Fibroblast of skin of back (primary cell): ENCODE measurements at regions not wholly inside any gene's neighbourhood (a gene's known extent, or its start where the extent isn't known, plus 50 kb on each side); places are given as distances from the start of the nearest gene placed in this dataset.
"Not testable (repeated sequence)": the region's sequence is repeated elsewhere in the genome, so short reads cannot be mapped to it uniquely, and the experiment has no call there.

Source experiments
- DNase-seq: peaks from one replicate; pipeline ENCODE4 v3.0.0-alpha.2; 2013

GRCh38 chr17:68142595-68142994 lies 105.2 kb upstream of the AMZ2 start:
- no peak for DNase-seq

DNA sequence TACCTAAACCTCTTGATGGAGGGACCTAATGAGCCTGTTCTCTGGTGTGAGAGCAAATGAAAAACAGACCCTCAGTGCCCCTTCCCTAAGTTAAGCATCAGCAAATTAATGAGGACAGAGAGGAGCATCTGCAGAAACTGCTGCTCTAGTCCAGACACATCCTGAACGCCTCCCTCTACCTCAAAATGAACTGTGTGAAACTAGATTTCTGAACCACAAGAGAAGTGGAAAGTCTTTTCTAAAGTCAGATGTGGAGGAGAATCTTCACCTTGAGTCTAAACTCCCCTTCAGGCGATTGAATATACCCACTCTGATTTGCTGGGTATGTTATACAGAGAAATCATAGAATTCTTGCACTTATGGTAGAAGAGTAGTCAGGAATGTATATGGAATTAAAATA lies 104.4 kb upstream of the AMZ2 start:
- no peak for DNase-seq

DNA sequence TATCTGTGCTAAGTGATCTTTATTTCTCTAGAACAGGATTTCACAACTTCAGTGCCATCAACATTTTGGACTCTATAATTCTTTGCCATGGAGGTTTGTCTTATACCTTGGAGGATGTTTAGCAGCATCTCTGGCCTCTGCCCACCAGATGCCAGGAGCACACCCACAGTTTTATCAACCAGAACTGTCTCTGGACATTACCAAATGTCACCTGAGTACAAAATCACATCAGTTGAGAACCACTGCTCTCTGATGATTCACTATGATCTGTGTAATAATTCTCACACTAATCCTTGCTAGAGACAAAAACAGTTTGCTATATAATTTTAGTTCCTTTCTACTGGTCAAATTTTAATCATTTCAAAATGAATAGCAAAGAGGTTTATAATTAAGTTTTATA lies 102.8 kb upstream of the AMZ2 start:
- DNase-seq = no peak

DNA sequence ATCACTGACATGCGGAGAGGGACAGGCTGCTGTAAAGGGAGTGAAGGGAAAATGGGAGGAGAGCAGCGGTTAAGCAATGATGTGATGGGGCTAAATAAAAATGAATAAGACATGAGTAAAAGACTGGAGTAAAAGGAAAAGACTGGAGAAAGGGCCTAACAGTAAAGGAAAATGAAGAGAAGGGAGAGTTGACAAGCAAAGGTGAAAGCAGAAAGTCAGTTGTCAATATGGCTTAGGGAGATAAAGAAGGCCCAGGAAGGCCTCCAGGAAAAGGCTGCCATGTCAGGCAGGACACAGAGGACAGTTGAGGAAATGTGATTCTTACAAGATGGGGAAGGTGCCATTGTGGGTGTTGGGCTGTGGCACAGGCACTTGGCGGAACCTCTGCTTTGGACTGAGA lies 98.9 kb upstream of the AMZ2 start:
- no peak for DNase-seq

DNA sequence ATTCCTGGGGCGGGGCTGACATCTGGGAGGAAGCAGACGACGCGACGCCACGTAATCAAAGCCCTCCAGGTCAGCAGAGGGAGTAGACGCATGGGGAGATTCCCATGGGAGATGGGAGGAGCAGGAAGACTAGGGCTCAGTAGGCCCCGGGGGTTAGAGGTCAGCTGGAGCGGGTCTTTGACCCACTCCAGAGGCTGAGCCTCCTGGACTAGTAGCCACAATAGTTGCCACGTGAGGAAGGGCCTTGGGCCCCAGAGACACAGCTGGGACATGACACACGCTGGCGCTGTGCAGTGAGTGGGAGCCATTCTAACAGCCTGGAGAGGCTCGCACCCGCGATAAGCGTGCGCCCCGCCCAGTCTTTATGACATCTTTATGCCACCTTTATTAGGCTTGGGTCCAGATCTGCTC lies 95.7 kb upstream of the AMZ2 start:
- DNase-seq = no peak

DNA sequence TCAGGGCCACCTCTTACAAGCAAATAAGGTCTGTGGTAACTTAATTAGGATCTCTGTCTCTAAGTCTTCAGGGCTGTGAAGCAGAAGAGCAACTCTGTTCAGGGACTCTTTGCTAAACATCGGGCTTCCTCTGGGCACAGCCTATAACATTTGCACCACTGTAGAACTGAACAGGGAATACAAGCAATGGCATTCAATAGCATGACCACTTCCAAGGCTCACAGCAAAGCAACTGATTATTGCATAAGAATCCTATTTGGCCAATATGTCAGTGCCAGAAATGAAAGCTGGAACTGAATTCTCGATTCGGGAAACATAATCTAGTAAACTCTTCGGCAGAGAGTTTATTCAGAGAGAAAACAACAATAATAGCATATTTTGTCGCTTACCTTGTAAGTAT lies 92.2 kb upstream of the AMZ2 start:
- no peak for DNase-seq

DNA sequence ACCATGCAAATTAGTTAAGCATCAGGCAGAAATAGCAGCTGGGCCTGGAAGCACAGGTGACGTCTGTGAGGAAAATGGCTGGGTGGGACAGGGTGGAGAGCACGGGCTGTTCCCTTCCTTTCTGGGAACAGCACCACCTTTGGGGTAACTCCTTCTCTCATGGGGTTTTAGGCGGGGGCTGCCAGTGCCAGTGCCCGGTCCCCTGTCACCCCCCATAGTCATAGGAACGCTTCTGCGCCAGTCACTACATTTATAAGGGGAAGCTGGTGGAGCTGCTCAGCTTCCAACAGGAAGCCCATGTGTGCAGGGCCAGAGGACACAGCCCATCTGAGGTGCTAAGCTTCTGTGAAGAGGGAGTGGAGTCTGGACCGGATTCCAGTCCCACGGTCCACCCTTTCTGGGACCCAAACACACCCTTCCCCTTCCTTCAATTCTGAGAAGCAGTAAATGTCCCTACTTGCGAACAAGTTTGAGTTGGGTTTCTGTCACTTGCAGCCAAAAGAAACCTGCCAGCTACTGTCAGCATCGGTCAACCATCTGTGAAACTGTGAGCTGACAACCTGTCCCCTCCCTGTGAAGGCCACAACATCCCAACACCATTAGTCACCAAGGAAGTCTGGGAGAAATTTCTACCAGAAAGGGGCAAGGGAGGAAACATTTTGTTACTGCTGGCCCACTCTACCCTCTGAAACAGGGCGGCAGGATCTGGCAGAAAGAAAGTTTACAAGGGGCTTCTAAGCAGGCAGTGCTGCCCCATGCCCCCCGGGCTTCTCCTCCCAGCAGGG lies 86.0 kb upstream of the AMZ2 start:
- DNase-seq = peak; percentile 27

DNA sequence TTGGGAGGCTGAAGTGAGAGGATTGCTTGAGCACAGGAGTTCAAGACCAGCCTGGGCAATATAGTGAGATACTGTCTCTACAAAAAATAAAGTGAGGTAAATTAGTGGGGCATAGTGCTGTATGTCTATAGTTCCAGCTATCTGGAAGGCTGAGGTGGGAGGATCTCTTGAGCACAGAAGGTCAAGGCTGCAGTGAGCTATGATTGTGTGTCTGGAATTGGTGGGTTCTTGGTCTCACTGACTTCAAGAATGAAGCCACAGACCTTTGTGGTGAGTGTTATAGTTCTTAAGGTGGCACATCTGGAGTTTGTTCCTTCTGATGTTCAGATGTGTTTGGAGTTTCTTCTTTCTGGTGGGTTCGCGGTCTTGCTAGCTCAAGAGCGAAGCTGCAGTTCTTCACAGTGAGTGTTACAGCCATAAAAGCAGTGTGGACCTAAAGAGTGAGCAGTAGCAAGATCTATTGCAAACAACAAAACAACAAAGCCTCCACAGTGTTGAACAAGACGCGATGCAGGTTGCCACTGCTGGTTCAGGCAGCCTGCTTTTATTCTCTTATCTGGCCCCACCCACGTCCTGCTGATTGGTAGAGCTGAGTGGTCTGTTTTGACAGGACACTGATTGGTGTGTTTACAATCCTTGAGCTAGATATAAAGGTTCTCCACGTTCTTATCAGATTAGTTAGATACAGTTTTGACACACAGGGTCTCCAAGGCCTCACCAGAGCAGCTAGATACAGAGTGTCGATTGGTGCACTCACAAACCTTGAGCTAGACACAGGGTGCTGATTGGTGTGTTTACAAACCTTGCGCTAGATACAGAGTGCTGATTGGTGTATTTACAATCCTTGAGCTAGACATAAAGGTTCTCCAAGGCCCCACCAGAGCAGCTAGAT lies 79.3 kb upstream of the AMZ2 start:
- DNase-seq = not testable (repeated sequence)

DNA sequence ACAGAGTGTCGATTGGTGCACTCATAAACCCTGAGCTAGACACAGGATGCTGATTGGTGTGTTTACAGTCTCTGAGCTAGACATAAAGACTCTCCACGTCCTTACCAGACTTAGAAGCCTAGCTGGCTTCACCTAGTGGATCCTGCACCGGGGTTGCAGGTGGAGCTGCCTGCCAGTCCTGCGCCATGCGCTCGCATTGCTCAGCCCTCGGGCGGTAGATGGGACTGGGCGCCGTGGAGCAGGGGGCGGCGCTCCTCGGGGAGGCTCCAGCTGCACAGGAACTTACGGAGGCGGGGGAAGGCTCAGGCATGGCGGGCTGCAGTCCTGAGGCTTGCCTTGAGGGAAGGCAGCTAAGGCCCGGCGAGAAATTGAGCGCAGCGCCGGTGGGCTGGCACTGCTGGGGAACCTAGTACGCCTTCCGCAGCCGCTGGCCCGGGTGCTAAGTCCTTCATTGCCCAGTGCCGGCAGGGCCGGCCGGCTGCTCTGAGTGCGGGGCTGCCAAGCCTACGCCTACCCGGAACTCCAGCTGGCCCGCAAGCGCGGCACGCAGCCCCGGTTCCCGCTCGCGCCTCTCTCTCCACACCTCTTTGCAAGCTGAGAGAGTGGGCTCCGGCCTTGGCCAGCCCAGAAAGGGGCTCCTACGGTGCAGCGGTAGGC lies 78.5 kb upstream of the AMZ2 start:
- DNase-seq = not testable (repeated sequence)

DNA sequence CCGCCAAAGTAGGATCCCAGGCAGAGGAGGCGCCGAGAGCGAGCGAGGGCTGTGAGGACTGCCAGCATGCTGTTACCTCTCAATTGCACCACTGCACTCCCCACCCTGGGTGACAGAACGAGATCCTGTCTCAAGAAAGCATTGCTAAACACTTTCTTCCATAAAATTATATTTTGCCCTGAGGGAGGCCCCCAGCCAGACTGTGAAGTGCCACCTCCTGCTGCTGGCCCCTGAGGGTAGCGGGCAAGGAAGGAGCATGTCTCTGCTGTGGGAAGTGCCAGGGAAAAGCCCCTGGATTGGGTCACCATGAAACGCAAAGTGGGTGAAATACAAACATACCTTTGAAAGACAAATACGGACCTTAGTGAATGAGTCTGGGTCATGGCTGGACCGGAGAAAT lies 78.0 kb upstream of the AMZ2 start:
- DNase-seq = no peak

GRCh38 chr17:68170246-68170645 lies 77.6 kb upstream of the AMZ2 start:
- DNase-seq = no peak

- peak; percentile 51 for DNase-seq
These were observed 75.3 kb upstream of the AMZ2 start for GRCh38 chr17:68172461-68172954.

GRCh38 chr17:68175416-68175815 lies 72.4 kb upstream of the AMZ2 start:
- no peak for DNase-seq

GRCh38 chr17:68175905-68176304 lies 71.9 kb upstream of the AMZ2 start:
- no peak for DNase-seq

GRCh38 chr17:68176718-68177117 lies 71.1 kb upstream of the AMZ2 start:
- DNase-seq = no peak

DNA sequence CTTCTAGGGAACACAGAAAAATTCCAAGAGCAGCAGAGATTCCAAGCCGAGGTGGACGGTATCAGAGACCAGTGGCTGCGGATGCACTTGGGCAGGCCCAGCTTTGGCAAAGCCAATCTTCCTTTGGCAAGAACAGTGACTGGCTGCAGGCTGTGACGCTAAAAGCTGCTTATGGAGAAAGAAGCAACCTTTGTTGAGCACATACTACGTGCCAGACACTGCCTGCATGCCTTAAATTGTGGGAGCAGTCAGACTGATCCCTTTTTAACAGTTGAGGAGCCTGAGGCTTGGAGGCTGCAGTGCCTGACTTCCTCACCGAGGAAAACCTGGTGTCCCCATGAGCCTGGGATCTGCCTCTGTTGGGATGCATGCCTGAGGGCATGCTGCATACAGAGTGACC lies 69.0 kb upstream of the AMZ2 start:
- DNase-seq = no peak

- DNase-seq = no peak
These were observed 68.5 kb upstream of the AMZ2 start for GRCh38 chr17:68179236-68179925.

DNA sequence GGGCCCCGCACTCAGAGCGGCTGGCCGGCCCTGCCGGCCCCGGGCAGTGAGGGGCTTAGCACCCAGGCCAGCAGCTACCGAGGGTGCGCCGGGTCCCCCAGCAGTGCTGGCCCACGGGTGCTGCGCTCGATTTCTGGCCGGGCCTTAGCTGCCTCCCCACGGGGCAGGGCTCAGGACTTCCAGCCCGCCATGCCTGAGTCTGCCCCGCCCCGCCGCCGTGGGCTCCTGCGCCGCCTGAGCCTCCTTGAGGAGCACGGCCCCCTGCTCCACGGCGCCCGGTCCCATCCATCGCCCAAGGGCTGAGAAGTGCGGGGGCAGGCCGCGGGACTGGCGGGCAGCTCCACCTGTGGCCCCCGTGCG lies 67.9 kb upstream of the AMZ2 start:
- no peak for DNase-seq

DNA sequence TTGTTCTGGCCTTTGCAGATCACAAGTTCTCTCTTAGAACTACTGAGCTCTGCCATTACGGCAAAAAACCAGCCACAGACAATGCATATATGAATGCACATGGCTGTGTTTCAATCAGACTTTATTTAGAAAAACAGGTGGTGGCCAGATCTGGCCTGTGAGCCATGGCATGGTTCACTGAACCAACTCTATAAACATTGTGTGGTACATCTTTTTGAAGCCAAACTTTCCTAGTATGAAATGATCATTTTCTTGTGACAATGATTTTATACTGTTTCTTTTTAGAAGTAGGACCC lies 65.9 kb upstream of the AMZ2 start:
- DNase-seq = no peak

DNA sequence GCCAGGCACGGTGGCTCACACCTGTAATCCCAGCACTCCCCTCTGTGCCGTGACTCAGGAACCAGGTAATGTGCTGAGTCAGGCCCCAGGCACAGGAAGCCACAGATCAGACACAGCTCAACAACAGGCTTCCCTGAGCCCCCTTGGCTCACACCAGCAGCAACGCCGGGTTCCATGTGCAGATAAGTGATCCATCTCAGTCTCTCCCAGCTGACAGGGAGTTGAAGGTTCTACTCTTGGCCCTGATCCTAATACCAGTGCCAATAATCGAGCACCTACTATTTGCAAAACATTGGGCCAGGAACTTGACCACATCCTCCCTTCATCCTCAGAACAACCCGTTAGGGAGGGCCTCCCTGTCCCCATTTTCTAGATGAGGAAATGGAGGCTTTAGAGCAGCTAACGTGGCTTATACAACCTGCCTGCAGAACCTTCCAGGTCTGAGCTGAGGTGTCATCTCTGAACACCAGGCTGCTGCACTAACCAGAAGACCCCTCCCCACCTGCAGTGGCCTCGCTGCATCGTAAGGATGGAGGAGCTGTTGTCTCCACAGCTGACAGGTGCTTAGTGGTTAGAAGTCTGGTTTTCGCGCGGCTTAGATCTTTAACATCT lies 64.8 kb upstream of the AMZ2 start:
- DNase-seq = no peak

DNA sequence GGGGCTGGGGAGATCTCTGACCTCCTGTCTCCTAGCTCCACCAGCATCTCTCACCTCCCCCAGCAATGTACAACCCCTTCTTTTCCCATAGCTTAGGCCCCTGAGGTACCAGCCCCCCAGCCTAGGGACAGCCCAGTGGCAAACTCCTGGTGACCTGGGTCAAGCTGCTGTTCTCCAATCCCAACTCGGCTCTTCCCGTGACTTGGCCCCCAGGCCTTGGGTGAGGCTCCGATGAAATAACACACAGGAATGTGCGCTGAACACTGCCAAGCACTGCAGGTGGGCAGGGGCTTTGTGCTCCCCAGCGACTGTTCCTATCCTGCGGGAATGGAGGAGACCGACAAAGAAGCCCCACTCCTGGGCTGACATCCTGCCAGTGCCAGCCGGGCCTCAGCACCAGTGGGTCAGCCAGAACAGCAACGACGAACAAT lies 63.7 kb upstream of the AMZ2 start:
- DNase-seq = no peak

GRCh38 chr17:68184816-68185436 lies 62.9 kb upstream of the AMZ2 start:
- DNase-seq = no peak
